ENCODE measurements at regions not wholly inside any gene's neighbourhood (a gene's known extent, or its start where the extent isn't known, plus 50 kb on each side); places are given as distances from the start of the nearest gene placed in this dataset.

DNA sequence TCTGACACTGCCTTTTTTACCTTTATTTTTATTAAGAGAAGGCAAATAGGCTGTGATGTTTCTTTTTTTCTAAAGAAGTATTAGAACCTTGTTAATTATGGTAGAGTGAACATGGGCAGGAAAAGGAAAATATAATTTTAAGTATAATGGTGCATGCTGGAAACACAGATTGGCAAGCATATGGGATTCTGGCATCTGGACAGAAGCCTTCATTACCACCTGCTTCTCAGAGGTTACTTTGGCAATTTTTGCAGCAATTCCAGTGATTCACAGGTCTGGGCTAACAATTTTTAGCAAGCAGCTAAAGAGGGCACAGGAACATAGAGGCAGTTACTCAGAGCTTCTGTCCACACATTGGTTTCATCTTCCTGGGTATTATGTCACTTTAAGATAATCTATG lies 258.3 kb downstream of the DIPK2A start:
- TF ChIP-seq, protein P1, sequence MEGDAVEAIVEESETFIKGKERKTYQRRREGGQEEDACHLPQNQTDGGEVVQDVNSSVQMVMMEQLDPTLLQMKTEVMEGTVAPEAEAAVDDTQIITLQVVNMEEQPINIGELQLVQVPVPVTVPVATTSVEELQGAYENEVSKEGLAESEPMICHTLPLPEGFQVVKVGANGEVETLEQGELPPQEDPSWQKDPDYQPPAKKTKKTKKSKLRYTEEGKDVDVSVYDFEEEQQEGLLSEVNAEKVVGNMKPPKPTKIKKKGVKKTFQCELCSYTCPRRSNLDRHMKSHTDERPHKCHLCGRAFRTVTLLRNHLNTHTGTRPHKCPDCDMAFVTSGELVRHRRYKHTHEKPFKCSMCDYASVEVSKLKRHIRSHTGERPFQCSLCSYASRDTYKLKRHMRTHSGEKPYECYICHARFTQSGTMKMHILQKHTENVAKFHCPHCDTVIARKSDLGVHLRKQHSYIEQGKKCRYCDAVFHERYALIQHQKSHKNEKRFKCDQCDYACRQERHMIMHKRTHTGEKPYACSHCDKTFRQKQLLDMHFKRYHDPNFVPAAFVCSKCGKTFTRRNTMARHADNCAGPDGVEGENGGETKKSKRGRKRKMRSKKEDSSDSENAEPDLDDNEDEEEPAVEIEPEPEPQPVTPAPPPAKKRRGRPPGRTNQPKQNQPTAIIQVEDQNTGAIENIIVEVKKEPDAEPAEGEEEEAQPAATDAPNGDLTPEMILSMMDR (IDR thresholded peaks at IDR 0.05) = no peak
- DNase-seq = no peak
- no peak for ATAC-seq
- no peaks in the 10 kb centered on the region for H3K9me3 ChIP-seq
- no peak overlapping the region for H3K27ac ChIP-seq
- H3K4me1 ChIP-seq = no peaks in the 10 kb centered on the region
- no peak overlapping the region for H3K4me3 ChIP-seq
- no peaks in the 10 kb centered on the region for H3K27me3 ChIP-seq
- intact Hi-C loops (cut with DNase I) = no loop called here
- no peaks in the 10 kb centered on the region for H3K36me3 ChIP-seq

DNA sequence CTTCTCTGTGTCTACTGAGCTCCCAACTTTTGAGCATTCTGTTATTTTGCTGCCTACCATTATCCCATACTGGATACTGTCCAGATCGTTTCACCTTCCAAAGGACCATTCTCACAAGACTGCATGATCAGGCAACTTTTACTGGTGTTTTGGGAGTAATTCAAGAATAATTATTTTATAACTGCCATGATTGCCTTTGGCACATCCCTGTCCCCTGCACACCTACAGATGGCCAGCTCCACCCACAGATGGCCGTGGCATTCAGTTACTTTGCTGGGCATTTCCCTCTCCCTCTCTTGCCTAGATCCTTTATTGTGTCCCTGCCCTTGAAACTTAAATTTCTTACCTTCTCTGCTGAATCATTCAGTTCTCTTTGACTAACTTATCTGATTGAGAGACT lies 263.9 kb downstream of the DIPK2A start:
- Histone ChIP-seq H3K4me3 (no peak overlapping the region), H3K27ac (no peak overlapping the region), H3K27me3 (no peaks in the 10 kb centered on the region), H3K4me1 (no peaks in the 10 kb centered on the region), H3K36me3 (no peaks in the 10 kb centered on the region), H3K9me3 (no peaks in the 10 kb centered on the region)
- ATAC-seq (no peak), DNase-seq (no peak)
- TF ChIP-seq, protein P1 (IDR thresholded peaks at IDR 0.05) = no peak
- intact Hi-C loops (cut with DNase I) = no loop called here

DNA sequence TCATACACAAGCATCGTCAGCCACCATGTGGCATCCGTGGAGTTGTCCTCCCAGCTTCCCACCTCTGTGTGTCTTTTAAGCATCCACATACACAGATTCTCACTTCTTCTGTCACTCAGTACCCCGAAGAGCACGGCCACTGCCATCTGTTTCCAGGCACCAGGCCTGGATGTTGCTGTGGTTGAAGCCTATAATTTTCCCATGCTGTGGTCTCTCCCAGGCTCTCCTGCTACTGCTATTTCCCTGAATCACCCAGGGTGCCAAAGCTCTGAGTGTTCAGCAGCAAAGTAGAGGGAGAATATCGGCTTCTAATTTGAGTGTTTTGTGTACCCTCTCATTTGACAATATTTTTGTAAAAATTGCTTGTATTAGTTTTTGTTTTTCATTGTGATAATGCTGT lies 265.7 kb downstream of the DIPK2A start:
- no peak overlapping the region for H3K27ac ChIP-seq
- H3K27me3 ChIP-seq = no peaks in the 10 kb centered on the region
- intact Hi-C loops (cut with DNase I) = no loop called here
- H3K36me3 ChIP-seq = no peaks in the 10 kb centered on the region
- H3K4me3 ChIP-seq = no peak overlapping the region
- ATAC-seq (no peak), DNase-seq (no peak)
- TF ChIP-seq, protein P1 (IDR thresholded peaks at IDR 0.05) = no peak
- no peaks in the 10 kb centered on the region for H3K4me1 ChIP-seq
- no peaks in the 10 kb centered on the region for H3K9me3 ChIP-seq

DNA sequence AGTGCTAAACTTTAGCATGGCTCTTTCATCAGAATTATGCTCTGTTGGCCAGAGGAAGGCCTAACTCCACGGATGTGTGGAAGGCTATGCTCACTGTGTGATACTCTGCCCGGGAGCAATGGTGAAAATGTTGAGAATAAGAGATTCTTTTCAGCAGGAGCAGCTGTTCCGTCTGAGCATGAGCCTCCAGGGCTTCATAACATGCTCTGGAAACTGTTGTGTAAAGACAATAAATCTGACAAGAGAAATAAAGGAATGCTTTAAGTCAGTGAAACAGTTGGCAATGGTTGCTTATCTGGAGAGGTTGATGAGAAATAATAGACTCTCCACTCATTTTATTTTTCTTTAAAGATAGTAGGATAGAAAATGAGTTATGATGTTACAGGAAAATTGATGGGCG lies 269.8 kb downstream of the DIPK2A start:
- no peaks in the 10 kb centered on the region for H3K36me3 ChIP-seq
- no peaks in the 10 kb centered on the region for H3K27me3 ChIP-seq
- H3K9me3 ChIP-seq = no peaks in the 10 kb centered on the region
- DNase-seq (no peak), ATAC-seq (no peak)
- TF ChIP-seq, protein P1 (IDR thresholded peaks at IDR 0.05) = no peak
- intact Hi-C loops (cut with DNase I) = no loop called here
- no peaks in the 10 kb centered on the region for H3K4me1 ChIP-seq
- H3K27ac ChIP-seq = no peak overlapping the region
- H3K4me3 ChIP-seq = no peak overlapping the region

DNA sequence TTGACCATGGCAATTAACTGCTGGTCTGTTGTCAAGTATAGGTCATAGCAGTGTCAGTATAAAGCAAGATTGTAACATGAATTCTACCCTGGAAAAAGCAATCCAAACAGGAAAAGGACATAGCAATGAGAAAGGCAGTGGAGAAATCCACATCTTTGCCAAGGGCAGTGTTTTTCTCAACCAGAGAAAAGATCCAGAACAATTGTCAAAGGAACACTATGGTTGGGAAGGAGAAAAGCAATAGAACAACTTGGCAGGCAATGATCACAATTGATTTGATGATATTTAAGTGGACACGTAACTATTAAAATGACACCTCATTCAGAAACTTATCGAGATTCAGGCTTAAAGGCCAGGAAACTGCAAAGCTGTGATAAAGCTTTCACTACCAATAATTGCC lies 271.1 kb downstream of the DIPK2A start:
- Histone ChIP-seq H3K36me3 (no peaks in the 10 kb centered on the region), H3K4me1 (no peaks in the 10 kb centered on the region), H3K27me3 (no peaks in the 10 kb centered on the region), H3K27ac (no peak overlapping the region), H3K4me3 (no peak overlapping the region), H3K9me3 (no peaks in the 10 kb centered on the region)
- TF ChIP-seq, protein P1 (IDR thresholded peaks at IDR 0.05) = no peak
- DNase-seq (no peak), ATAC-seq (no peak)
- intact Hi-C loops (cut with DNase I) = no loop called here

All from left lung (tissue), 4 donors.